Aorta (tissue), 5 donors: ENCODE measurements at regions not wholly inside any gene's neighbourhood (a gene's known extent, or its start where the extent isn't known, plus 50 kb on each side); places are given as distances from the start of the nearest gene placed in this dataset.

Experiments
- ATAC-seq: fragments of 200-7000 bp; cut with Tn5 transposase; one replicate; pipeline ENCODE4 v1.9.1; 2022; ENCODE audit warnings: moderate library complexity; ENCODE audit not compliant: low FRiP score
- DNase-seq, 2 donors: peaks; one replicate each; pipeline ENCODE4 v3.0.0-alpha.2; 2020
- H3K27ac ChIP-seq, 2 donors: one replicate each; pipeline ENCODE4 v1.5.1; 2013; ENCODE audit warnings: low read length in 2 of 2, mild to moderate bottlenecking in 2 of 2, moderate library complexity in 2 of 2, control low read depth in 1 of 2, inconsistent platforms in 1 of 2, low read depth in 1 of 2
- H3K27me3 ChIP-seq, 2 donors: one replicate each; pipeline ENCODE4 v1.6.1; 2013; ENCODE audit warnings: control low read depth in 1 of 2, low read length in 1 of 2, mild to moderate bottlenecking in 1 of 2, moderate library complexity in 1 of 2; ENCODE audit not compliant: insufficient read depth in 2 of 2, control insufficient read depth in 1 of 2
- H3K36me3 ChIP-seq, 2 donors: one replicate each; pipeline ENCODE4 v1.6.1; 2013; ENCODE audit warnings: control low read depth in 1 of 2, low read length in 1 of 2, mild to moderate bottlenecking in 1 of 2; ENCODE audit not compliant: insufficient read depth in 2 of 2, control insufficient read depth in 1 of 2
- H3K4me1 ChIP-seq, 2 donors: one replicate each; pipeline ENCODE4 v1.6.1; 2013; ENCODE audit warnings: low read length in 2 of 2, control low read depth in 1 of 2, mild to moderate bottlenecking in 1 of 2, moderate library complexity in 1 of 2; ENCODE audit not compliant: insufficient read depth in 2 of 2, control insufficient read depth in 1 of 2
- H3K4me3 ChIP-seq, 2 donors: one replicate each; pipeline ENCODE4 v1.5.1; 2013; ENCODE audit warnings: low read length in 2 of 2, control low read depth in 1 of 2, mild to moderate bottlenecking in 1 of 2
- H3K9me3 ChIP-seq: one replicate; pipeline ENCODE4 v1.6.1; 2013; ENCODE audit warnings: mild to moderate bottlenecking, low read length; ENCODE audit not compliant: control insufficient read depth
- WGBS, 2 donors: extraction: QIAGEN DNeasy Blood & Tissue Kit; methylation state at CpG; one replicate each; pipeline ENCODE4 v1.1.7; 2013; 5-methylcytosine and 5-hydroxymethylcytosine counted together
- intact Hi-C, 2 donors: fragments of 100-400 bp; cut with DNase I; formaldehyde crosslinking; loops; one replicate each; pipeline versions ENCODE4 v1.14.2 to v1.15.0; 2022
- donor health status: healthy with polysubstance abuse.
- donor health status: Bipolar disorder and iron deficiency.
- donor health status: DM: no; HTN: no; CAD: no.
- donor health status: DM: no; HTN: no; CAD: no.
- donor health status: DM: yes; HTN: yes; CAD: no.

DNA sequence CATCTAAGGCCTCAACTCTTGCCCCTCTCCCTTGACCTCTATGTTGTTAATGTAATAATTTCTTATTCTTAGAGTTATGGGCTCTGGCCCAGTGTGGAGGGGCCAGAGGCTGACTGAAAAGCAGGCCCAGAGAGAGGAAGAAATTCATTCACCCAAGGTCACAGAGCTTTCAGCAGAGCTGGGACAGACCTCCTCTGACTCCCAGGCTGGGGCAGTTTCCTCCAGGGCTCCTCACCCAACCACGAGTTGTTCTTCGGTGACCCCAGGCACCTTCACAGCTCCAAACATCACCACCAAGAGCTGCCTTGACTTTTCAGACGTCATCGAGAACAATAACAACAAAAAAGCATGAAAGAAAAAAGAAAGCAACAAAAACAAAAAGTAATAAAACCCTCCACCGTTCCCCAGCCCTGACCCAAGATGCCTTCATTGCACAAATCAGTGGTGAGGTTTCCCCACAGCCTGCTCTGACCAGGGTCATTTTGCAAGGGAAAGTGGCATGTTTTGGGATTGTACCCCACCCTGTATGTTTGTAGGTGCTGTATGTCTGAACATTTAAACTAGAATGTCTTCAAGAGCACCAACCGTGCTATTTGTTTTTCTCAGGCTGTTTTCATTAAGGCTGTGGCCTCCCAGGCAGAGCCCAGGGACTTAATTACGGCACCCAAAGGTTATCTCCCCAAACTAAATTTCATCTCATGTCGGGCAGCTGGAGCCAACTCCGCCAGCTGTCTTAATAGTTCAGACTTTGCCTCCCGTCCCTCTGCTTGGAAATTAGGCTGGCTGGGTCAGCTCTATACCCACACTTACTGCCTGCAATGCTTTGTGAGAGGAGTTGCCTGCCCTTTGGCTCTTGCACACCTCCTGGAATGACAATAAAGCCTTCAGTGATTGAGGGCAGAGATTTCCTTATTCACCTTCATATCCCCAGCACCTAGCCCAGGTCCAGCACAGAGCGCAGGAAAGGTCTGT lies 173.8 kb downstream of the RPLP1 start:
- 90 to 91% methylated on average over 11 of the region's 11 CpGs for WGBS, 2 donors
- intact Hi-C loops, result no loop called here
- Histone ChIP-seq H3K9me3 (no peaks in the 10 kb centered on the region), H3K4me1 (no peaks in the 10 kb centered on the region), H3K27ac (no peak overlapping the region), H3K27me3 (no peaks in the 10 kb centered on the region), H3K4me3 (no peak overlapping the region), H3K36me3 (no peaks in the 10 kb centered on the region)
- DNase-seq (no peak), ATAC-seq (no peak)

DNA sequence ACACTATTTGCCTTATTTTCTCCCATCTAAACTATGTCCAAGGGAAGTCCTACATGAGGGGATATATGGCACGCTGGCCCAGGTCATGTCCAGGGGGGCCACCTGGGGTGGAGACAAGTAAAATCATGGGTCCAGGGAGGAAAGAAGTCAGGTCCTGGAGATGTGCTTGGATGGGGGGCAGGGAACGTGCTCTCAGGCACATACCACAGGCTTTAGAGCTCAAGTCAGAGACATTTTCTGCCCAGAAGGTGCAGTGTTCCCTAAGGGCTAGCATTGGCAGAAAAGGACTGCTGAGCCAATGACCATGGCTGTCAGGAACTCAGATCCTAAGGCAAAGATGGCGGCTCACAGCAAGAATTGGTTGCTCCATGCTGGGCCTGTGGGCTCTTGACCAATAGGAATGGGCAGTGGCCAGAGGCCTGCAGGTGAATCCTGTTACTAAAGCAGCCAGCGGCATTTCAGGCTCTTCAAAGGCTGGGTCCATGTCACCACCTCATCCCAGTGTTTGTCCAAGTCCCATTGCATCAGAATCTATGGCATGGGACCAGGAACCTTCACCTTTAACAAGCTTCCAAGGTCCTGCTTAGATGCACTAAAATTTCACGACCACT lies 175.0 kb downstream of the RPLP1 start:
- no peaks in the 10 kb centered on the region for H3K9me3 ChIP-seq
- H3K27me3 ChIP-seq, result no peaks in the 10 kb centered on the region
- intact Hi-C loops, result no loop called here
- no peak for ATAC-seq
- DNase-seq, result no peak
- no peak overlapping the region for H3K4me3 ChIP-seq
- H3K4me1 ChIP-seq, result no peaks in the 10 kb centered on the region
- no peaks in the 10 kb centered on the region for H3K36me3 ChIP-seq
- H3K27ac ChIP-seq, result no peak overlapping the region
- 94 to 96% methylated on average over 5 of the region's 5 CpGs for WGBS, 2 donors

- ATAC-seq (no peak), DNase-seq (no peak)
Measured at GRCh38 chr15:69628256-69629093, 175.9 kb downstream of the RPLP1 start.

DNA sequence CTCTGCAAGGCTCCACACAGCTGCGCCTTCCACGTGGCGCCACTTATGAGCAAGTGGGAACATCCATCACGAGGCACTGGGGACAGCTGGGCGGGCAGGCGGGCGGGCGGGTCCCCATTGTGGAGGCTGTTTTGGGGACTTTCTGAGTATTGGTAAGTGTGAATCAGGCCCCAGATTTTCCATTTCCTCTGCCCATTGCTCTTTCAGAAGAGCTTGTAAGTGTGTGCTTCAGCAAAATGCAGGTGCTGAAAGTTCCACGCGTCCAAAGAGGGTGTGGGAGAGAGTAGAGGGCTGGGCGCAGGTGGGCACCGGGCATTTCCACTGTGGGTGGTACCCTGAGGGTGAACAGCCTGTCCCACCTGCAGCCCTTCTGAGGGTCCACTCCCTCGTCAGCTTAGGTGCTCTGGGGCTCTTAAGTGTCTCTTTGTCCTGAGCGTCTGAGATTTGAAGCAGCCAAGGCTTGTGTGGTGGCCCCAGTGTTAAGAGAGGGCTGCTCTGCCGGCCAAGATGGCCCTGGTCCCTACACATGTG lies 177.1 kb downstream of the RPLP1 start:
- no peak for ATAC-seq
- 95 to 96% methylated on average over 15 of the region's 15 CpGs for WGBS, 2 donors

More at GRCh38 chr15:69628256-69629093, 175.9 kb downstream of the RPLP1 start:
- H3K4me1 ChIP-seq, result no peaks in the 10 kb centered on the region
- no peaks in the 10 kb centered on the region for H3K36me3 ChIP-seq
- H3K27ac ChIP-seq, result no peak overlapping the region
- no peaks in the 10 kb centered on the region for H3K27me3 ChIP-seq
- H3K4me3 ChIP-seq, result no peak overlapping the region
- WGBS, 2 donors, result 91 to 92% methylated on average over 12 of the region's 12 CpGs
- intact Hi-C loops, result no loop called here
- no peaks in the 10 kb centered on the region for H3K9me3 ChIP-seq

GRCh38 chr15:69631005-69631404 lies 178.4 kb downstream of the RPLP1 start:
- no peak for DNase-seq
- Histone ChIP-seq H3K27ac (no peak overlapping the region), H3K27me3 (no peaks in the 10 kb centered on the region), H3K9me3 (peaks cover 2% of the 10 kb centered on the region), H3K4me1 (no peaks in the 10 kb centered on the region), H3K36me3 (no peaks in the 10 kb centered on the region), H3K4me3 (no peak overlapping the region)
- no peak for ATAC-seq
- intact Hi-C loops, result no loop called here
- 79 to 82% methylated on average over 6 of the region's 6 CpGs for WGBS, 2 donors

More for the DNA sequence above, 177.1 kb downstream of the RPLP1 start:
- no peak for DNase-seq
- intact Hi-C loops, result no loop called here
- Histone ChIP-seq H3K27ac (no peak overlapping the region), H3K36me3 (no peaks in the 10 kb centered on the region), H3K4me1 (no peaks in the 10 kb centered on the region), H3K9me3 (no peaks in the 10 kb centered on the region), H3K4me3 (no peak overlapping the region), H3K27me3 (no peaks in the 10 kb centered on the region)

- DNase-seq, result no peak
- Histone ChIP-seq H3K27ac (no peak overlapping the region), H3K4me1 (no peaks in the 10 kb centered on the region), H3K9me3 (peaks cover 2% of the 10 kb centered on the region), H3K4me3 (no peak overlapping the region), H3K36me3 (no peaks in the 10 kb centered on the region), H3K27me3 (no peaks in the 10 kb centered on the region)
- intact Hi-C loops, result no loop called here
- 81 to 88% methylated on average over 4 of the region's 4 CpGs for WGBS, 2 donors
- ATAC-seq, result no peak
Measured at GRCh38 chr15:69631978-69632377, 179.4 kb downstream of the RPLP1 start.

- no peak for DNase-seq
- intact Hi-C loops, result no loop called here
- no peak overlapping the region for H3K27ac ChIP-seq
- no peak for ATAC-seq
- H3K4me3 ChIP-seq, result no peak overlapping the region
- 89 to 91% methylated on average over 5 of the region's 5 CpGs for WGBS, 2 donors
- no peaks in the 10 kb centered on the region for H3K36me3 ChIP-seq
- no peaks in the 10 kb centered on the region for H3K27me3 ChIP-seq
- peaks cover 2% of the 10 kb centered on the region for H3K9me3 ChIP-seq
- no peaks in the 10 kb centered on the region for H3K4me1 ChIP-seq
Measured at GRCh38 chr15:69634860-69635259, 182.2 kb downstream of the RPLP1 start.

- WGBS, 2 donors, result 67 to 79% methylated on average over 10 of the region's 10 CpGs
- DNase-seq, result no peak
Measured at GRCh38 chr15:69636169-69636915, 183.7 kb downstream of the RPLP1 start.

More at GRCh38 chr15:69636169-69636915, 183.7 kb downstream of the RPLP1 start:
- Histone ChIP-seq H3K9me3 (peaks cover 2% of the 10 kb centered on the region), H3K36me3 (no peaks in the 10 kb centered on the region), H3K27me3 (no peaks in the 10 kb centered on the region), H3K4me1 (no peaks in the 10 kb centered on the region), H3K4me3 (no peak overlapping the region), H3K27ac (no peak overlapping the region)
- ATAC-seq, result no peak
- intact Hi-C loops, result no loop called here
